ENCODE measurements at regions not wholly inside any gene's neighbourhood (a gene's known extent, or its start where the extent isn't known, plus 50 kb on each side); places are given as distances from the start of the nearest gene placed in this dataset.
A peak's percentile ranks its signal among the peaks of the same experiment; 100 is the strongest.

DNA sequence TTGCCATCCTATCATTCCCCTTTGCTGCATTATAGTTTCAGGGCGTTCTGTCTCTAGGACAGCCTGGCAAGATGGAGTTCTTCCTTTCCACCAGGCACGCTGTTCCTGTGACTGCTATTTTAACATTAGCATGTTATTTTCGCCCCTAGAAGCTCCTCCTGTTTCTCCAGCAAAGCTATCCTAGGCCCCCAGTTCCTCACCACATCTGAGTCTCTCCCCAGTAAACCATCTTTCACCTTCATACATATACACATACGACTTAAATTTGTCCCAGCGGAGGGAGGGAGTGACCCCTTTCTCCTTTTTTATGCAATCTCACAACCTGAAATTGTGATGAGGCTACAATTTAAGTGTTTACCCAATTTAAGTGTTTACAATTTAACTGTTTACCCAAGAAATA is 66.7 kb upstream of the FRMD6 start:
- Histone ChIP-seq H3K27ac (no peak overlapping the region), H3K27me3 (no peaks in the 10 kb centered on the region), H3K4me1 (no peaks in the 10 kb centered on the region), H3K9me3 (no peaks in the 10 kb centered on the region), H3K4me3 (no peak overlapping the region), H3K36me3 (no peaks in the 10 kb centered on the region)
- intact Hi-C loops (cut with DNase I), result no loop called here
- DNase-seq (no peak), ATAC-seq (no peak)
- TF ChIP-seq, protein P1, sequence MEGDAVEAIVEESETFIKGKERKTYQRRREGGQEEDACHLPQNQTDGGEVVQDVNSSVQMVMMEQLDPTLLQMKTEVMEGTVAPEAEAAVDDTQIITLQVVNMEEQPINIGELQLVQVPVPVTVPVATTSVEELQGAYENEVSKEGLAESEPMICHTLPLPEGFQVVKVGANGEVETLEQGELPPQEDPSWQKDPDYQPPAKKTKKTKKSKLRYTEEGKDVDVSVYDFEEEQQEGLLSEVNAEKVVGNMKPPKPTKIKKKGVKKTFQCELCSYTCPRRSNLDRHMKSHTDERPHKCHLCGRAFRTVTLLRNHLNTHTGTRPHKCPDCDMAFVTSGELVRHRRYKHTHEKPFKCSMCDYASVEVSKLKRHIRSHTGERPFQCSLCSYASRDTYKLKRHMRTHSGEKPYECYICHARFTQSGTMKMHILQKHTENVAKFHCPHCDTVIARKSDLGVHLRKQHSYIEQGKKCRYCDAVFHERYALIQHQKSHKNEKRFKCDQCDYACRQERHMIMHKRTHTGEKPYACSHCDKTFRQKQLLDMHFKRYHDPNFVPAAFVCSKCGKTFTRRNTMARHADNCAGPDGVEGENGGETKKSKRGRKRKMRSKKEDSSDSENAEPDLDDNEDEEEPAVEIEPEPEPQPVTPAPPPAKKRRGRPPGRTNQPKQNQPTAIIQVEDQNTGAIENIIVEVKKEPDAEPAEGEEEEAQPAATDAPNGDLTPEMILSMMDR (IDR thresholded peaks at IDR 0.05), result no peak
- TF ChIP-seq POLR2A (IDR thresholded peaks at IDR 0.05), result no peak
- WGBS, 4 donors, result 76 to 82% (median 82%) methylated on average over 5 of the region's 5 CpGs

DNA sequence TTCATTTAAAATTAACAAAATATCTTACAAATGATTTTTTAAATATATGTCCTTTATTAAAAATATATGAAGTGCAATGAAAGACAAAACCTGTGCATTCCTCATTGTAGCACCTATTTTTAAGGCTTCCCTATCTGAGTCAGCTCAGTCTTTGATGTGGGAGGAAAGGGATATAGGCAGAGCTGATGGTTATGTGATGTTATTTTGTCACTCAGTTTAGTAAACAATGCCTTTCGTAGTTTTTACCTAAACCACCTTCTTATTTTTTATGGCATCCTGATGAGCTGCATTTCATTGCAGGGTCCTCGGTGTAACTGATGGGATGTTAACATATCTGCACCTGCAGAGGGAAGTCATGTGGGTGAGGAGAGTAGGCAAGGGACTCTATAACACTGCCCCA is 58.9 kb upstream of the FRMD6 start:
- TF ChIP-seq, protein P1 (IDR thresholded peaks at IDR 0.05), result no peak
- TF ChIP-seq POLR2A (IDR thresholded peaks at IDR 0.05), result no peak
- no peaks in the 10 kb centered on the region for H3K4me1 ChIP-seq
- no peak overlapping the region for H3K27ac ChIP-seq
- DNase-seq, result no peak
- H3K36me3 ChIP-seq, result no peaks in the 10 kb centered on the region
- H3K4me3 ChIP-seq, result no peak overlapping the region
- WGBS, 4 donors, result 67 to 72% (median 69%) methylated on average over 2 of the region's 2 CpGs
- intact Hi-C loops (cut with DNase I), result no loop called here
- no peak for ATAC-seq
- H3K27me3 ChIP-seq, result no peaks in the 10 kb centered on the region
- no peaks in the 10 kb centered on the region for H3K9me3 ChIP-seq

DNA sequence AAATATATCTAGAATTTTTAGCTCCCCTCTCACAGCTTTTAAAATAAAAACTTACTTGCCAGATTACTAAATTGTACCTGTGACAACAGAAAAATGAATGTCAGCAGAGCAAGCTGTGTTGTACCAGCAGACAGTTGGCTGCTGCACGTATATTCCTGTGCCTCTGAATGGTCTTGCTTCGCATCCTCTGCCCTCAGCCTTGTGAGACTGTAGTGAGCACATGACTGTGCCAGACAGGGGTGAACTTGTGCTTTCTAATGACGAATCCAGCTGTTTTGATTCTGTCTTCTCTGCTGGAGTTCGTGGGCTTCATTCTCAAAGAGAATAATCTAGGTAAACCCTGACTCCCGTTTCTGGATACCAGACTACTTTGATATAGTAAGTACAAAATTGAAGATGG is 58.3 kb upstream of the FRMD6 start:
- Histone ChIP-seq H3K4me3 (no peak overlapping the region), H3K27ac (no peak overlapping the region), H3K4me1 (no peaks in the 10 kb centered on the region), H3K27me3 (no peaks in the 10 kb centered on the region), H3K9me3 (no peaks in the 10 kb centered on the region), H3K36me3 (no peaks in the 10 kb centered on the region)
- intact Hi-C loops (cut with DNase I), result no loop called here
- TF ChIP-seq, protein P1 (IDR thresholded peaks at IDR 0.05), result no peak
- no peak for TF ChIP-seq POLR2A (IDR thresholded peaks at IDR 0.05)
- 27 to 70% (median 42%) methylated on average over 5 of the region's 5 CpGs for WGBS, 4 donors
- DNase-seq, result no peak
- peak in 1 of 4 donors; percentile 53 for ATAC-seq

DNA sequence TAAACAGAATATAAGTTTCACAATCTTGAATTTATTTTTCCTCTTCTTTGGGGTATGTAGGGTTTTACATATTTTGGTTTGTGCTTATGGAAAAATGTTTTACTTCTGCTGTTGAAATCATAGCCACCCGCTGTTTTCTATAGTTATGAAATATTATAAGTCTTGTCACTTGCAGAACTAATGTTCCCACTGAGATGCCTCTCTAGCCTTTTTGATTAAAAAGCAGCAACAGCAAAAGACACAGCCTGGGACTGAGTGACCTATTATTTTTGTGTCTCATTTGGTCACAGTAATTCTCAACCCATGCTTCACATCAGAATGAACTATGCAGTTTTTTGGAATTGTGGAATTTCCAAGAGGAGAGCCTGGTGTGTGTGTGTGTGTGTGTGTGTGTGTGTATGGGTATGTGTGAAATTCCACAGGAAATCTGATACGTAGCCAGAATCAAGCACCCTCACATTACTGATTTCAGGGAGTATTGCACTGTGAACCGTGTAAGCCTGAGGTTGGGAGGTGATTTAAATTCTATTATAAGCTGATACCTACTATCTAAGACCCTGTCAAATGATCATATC is 55.7 kb upstream of the FRMD6 start:
- DNase-seq (no peak), ATAC-seq (no peak)
- Histone ChIP-seq H3K4me1 (no peaks in the 10 kb centered on the region), H3K27ac (no peak overlapping the region), H3K9me3 (no peaks in the 10 kb centered on the region), H3K4me3 (no peak overlapping the region), H3K27me3 (no peaks in the 10 kb centered on the region), H3K36me3 (no peaks in the 10 kb centered on the region)
- TF ChIP-seq, protein P1 (IDR thresholded peaks at IDR 0.05), result no peak
- no peak for TF ChIP-seq POLR2A (IDR thresholded peaks at IDR 0.05)
- 80 to 83% (median 81%) methylated on average over 3 of the region's 3 CpGs for WGBS, 4 donors
- intact Hi-C loops (cut with DNase I), result no loop called here

Measured in heart left ventricle (tissue), 16 donors.